ENCODE measurements at regions not wholly inside any gene's neighbourhood (a gene's known extent, or its start where the extent isn't known, plus 50 kb on each side); places are given as distances from the start of the nearest gene placed in this dataset.
A peak's percentile ranks its signal among the peaks of the same experiment; 100 is the strongest.
"Not testable (repeated sequence)": the region's sequence is repeated elsewhere in the genome, so short reads cannot be mapped to it uniquely, and the experiment has no call there.

GRCh38 chr3:153370680-153371079 lies 208.7 kb downstream of the RAP2B start:
- no peak for DNase-seq (ENCODE audit: low read depth in 2 of 2)

- DNase-seq (ENCODE audit: low read depth in 2 of 2): peak in 1 of 2 donors; percentile 4
These were observed 210.3 kb downstream of the RAP2B start for GRCh38 chr3:153372326-153372725.

- peak; percentile 34 to 55 for DNase-seq (ENCODE audit: low read depth in 2 of 2)
These were observed 211.6 kb downstream of the RAP2B start for GRCh38 chr3:153373606-153374005.

- not testable (repeated sequence) for DNase-seq (ENCODE audit: low read depth in 2 of 2)
These were observed 216.3 kb downstream of the RAP2B start for GRCh38 chr3:153378366-153378765.

- no peak for DNase-seq (ENCODE audit: low read depth in 2 of 2)
These were observed 217.5 kb downstream of the RAP2B start for GRCh38 chr3:153379516-153379915.

GRCh38 chr3:153385343-153385742 lies 223.3 kb downstream of the RAP2B start:
- no peak for DNase-seq (ENCODE audit: low read depth in 2 of 2)

GRCh38 chr3:153392363-153392762 lies 230.3 kb downstream of the RAP2B start:
- DNase-seq (ENCODE audit: low read depth in 2 of 2): no peak

GRCh38 chr3:153394017-153394416 lies 232.0 kb downstream of the RAP2B start:
- DNase-seq (ENCODE audit: low read depth in 2 of 2): no peak

- DNase-seq (ENCODE audit: low read depth in 2 of 2): no peak
These were observed 234.6 kb downstream of the RAP2B start for GRCh38 chr3:153396581-153396980.

- DNase-seq (ENCODE audit: low read depth in 2 of 2): no peak
These were observed 235.8 kb downstream of the RAP2B start for GRCh38 chr3:153397794-153398193.

GRCh38 chr3:153399636-153400035 lies 237.6 kb downstream of the RAP2B start:
- DNase-seq (ENCODE audit: low read depth in 2 of 2): no peak

GRCh38 chr3:153400641-153401040 lies 238.6 kb downstream of the RAP2B start:
- DNase-seq (ENCODE audit: low read depth in 2 of 2): no peak

GRCh38 chr3:153404157-153404556 lies 242.1 kb downstream of the RAP2B start:
- DNase-seq (ENCODE audit: low read depth in 2 of 2): no peak

- DNase-seq (ENCODE audit: low read depth in 2 of 2): not testable (repeated sequence)
These were observed 243.3 kb downstream of the RAP2B start for GRCh38 chr3:153405320-153405719.

- DNase-seq (ENCODE audit: low read depth in 2 of 2): no peak
These were observed 248.5 kb downstream of the RAP2B start for GRCh38 chr3:153410517-153410916.

GRCh38 chr3:153414982-153415381 lies 253.0 kb downstream of the RAP2B start:
- no peak for DNase-seq (ENCODE audit: low read depth in 2 of 2)

GRCh38 chr3:153422314-153422713 lies 260.3 kb downstream of the RAP2B start:
- no peak for DNase-seq (ENCODE audit: low read depth in 2 of 2)

- DNase-seq (ENCODE audit: low read depth in 2 of 2): not testable (repeated sequence)
These were observed 261.8 kb downstream of the RAP2B start for GRCh38 chr3:153423820-153424219.

GRCh38 chr3:153426344-153426743 lies 264.3 kb downstream of the RAP2B start:
- DNase-seq (ENCODE audit: low read depth in 2 of 2): no peak

GRCh38 chr3:153426803-153427202 lies 264.8 kb downstream of the RAP2B start:
- DNase-seq (ENCODE audit: low read depth in 2 of 2): no peak

- DNase-seq (ENCODE audit: low read depth in 2 of 2): peak in 1 of 2 donors; percentile 85
These were observed 267.8 kb downstream of the RAP2B start for GRCh38 chr3:153429821-153430220.

- no peak for DNase-seq (ENCODE audit: low read depth in 2 of 2)
These were observed 269.1 kb downstream of the RAP2B start for GRCh38 chr3:153431076-153431475.

GRCh38 chr3:153437666-153438065 lies 275.6 kb downstream of the RAP2B start:
- DNase-seq (ENCODE audit: low read depth in 2 of 2): no peak

GRCh38 chr3:153438271-153438670 lies 276.2 kb downstream of the RAP2B start:
- no peak for DNase-seq (ENCODE audit: low read depth in 2 of 2)
